IMR-90 (cell line): ENCODE measurements at regions not wholly inside any gene's neighbourhood (a gene's known extent, or its start where the extent isn't known, plus 50 kb on each side); places are given as distances from the start of the nearest gene placed in this dataset.

ENCODE experiments used
- MXI1 ChIP-seq: IDR thresholded peaks from 2 replicates; pipeline ENCODE4 v1.6.1; 2012; ENCODE audit warnings: low read depth, mild to moderate bottlenecking, low read length, moderate library complexity, borderline replicate concordance
- TF ChIP-seq, protein P1 (sequence below): conservative IDR thresholded peaks from 2 replicates; pipeline ENCODE4 v1.5.1; 2012; ENCODE audit warnings: mild to moderate bottlenecking, low read depth, low read length, improper control_type of control experiment

DNA sequence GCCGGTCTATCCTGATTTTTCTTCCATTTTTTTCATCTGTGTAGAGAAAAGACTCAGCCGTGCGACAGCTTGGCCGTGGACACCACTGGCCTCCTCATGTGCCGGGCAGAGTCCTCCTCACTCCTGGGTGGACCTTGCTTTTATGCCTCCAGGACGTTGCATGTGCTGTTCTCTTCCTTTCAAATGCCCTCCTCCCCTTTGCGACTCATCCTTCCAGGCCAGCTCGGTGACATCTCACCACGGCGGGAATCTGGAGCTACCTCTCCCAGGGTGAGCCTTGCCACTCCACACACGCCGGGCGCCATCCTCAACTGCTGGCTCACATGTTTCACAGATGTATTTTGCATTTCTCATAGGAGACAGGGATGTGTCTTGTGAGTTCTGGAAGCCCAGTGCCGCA is 198.5 kb upstream of the HDAC4 start:
- TF ChIP-seq, protein P1, sequence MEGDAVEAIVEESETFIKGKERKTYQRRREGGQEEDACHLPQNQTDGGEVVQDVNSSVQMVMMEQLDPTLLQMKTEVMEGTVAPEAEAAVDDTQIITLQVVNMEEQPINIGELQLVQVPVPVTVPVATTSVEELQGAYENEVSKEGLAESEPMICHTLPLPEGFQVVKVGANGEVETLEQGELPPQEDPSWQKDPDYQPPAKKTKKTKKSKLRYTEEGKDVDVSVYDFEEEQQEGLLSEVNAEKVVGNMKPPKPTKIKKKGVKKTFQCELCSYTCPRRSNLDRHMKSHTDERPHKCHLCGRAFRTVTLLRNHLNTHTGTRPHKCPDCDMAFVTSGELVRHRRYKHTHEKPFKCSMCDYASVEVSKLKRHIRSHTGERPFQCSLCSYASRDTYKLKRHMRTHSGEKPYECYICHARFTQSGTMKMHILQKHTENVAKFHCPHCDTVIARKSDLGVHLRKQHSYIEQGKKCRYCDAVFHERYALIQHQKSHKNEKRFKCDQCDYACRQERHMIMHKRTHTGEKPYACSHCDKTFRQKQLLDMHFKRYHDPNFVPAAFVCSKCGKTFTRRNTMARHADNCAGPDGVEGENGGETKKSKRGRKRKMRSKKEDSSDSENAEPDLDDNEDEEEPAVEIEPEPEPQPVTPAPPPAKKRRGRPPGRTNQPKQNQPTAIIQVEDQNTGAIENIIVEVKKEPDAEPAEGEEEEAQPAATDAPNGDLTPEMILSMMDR = no peak
- no peak for TF ChIP-seq MXI1
